NOMO-1 treated with dmso at 0.1 percent for 144 hours (cell line): ENCODE measurements at regions not wholly inside any gene's neighbourhood (a gene's known extent, or its start where the extent isn't known, plus 50 kb on each side); places are given as distances from the start of the nearest gene placed in this dataset.

Experiments used
- DNase-seq: peaks from one replicate; lab custom pipeline; 2025; ENCODE audit not compliant: unreplicated experiment; lab: John Stamatoyannopoulos, UW

DNA sequence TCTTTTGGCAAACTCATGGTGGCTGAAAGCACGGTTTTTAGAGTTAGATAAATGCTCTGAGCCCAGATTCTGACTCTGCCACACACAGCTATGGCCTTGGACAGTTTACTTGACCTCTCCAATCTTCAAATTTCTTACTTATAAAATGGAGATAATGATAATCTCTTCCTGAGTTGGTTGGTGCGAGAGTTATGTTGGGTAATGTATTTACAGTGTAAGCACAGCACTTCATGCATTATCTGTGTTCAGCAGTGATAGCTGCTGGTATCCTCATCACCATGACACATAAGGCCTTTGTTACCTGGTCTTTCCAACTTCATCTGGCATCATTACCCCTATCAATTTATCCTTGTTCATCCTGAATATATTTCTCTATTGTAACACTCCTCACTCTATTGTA, 178.8 kb upstream of the ELL2 start:
- no peak for DNase-seq

- no peak for DNase-seq
Measured at GRCh38 chr5:96140084-96140483, 178.4 kb upstream of the ELL2 start.

DNA sequence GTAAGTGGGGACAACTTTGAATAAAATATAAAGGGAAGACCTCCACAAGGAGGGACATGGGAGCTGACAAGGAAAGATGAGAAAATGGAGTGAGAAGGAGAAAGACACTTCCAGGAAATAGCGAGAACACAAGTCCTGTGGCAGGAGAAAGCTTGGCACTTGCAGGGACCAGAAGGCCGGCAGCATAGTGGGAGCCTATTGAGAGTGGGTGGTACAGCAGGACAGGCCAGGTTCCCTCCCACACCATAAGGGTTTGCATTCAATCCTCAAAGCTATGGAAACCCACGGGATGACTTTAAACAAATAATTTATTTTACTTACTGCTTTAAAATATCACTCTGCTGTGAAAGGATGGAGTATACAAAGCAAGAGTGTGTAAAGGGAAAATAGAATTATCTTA, 173.2 kb upstream of the ELL2 start:
- no peak for DNase-seq

DNA sequence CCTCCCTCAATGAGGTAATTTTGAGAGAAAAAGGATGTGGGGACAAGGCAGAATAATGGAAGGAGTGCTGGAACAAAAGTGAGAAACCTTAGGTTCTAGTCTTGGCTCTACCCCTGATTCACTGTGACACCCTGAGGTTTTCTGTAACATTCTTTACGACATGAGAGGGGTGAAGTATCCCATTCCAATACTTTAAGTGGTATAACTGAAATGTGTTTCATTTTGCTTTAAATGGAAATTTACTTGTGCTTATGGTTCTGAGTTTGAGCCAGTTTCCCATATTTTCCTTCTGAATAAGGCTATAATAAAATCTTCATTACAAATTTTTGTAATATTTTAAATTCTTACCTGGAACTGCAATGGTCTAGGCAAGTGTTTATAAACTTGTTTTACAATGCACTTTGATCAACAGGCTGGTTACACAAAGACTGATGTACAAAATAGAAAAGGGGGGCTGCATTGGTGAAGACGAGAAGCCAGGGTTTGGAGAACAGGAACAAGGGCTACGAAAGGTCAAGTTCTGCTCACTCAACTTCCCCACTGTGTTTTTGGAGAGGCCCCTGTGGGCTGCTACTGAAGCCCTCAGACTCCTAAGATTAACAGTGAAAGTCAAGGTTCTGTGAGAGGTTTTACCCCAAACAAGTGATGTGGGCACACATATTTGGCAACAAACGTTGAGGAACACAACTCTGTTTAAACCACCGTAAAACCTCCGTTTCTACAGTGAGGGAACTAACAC, 171.9 kb upstream of the ELL2 start:
- peak; percentile 15 for DNase-seq

GRCh38 chr5:96129276-96129675, 167.6 kb upstream of the ELL2 start:
- no peak for DNase-seq

GRCh38 chr5:96128204-96128864, 166.7 kb upstream of the ELL2 start:
- DNase-seq: no peak

GRCh38 chr5:96127538-96127937, 165.9 kb upstream of the ELL2 start:
- DNase-seq: no peak

- no peak for DNase-seq
Measured at GRCh38 chr5:96125231-96125891, 163.7 kb upstream of the ELL2 start.

DNA sequence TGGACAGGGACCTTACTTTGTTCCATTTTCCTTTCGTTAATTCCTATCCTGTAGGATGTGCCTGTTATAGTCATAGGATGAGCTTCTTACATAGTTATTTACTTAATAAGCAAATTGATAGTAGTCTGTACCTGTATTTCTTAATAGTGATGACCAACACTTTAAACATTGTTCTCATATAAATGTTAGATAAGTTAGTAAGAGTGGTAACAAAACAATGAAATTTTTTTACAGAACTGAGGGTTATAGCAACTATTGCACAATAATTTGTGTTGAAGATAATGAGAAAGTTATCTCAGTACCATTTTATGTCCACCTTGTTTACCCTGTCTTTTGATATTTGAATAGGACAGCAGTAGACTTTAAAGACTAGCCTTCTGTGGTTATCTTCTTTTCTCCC, 162.9 kb upstream of the ELL2 start:
- no peak for DNase-seq

DNA sequence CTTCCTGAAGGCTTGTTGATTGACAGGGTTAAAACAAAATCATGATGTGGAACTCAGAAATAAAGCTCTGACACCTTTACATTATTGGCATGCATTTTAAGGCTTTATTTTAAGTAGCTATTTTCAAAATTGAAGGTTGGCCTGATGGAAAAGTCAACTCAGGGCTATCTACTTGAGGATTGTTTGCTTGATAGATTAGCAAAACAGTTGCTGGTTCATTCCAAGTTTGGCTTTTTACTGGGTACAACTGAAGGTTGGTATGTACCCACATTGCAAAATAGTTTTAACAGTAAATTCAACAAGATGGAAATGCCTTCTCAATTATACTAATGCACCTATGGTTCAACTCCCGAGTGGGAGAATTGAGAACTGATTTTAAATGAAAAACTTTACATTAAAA, 161.8 kb upstream of the ELL2 start:
- DNase-seq: no peak

- no peak for DNase-seq
Measured at GRCh38 chr5:96121364-96121763, 159.7 kb upstream of the ELL2 start.

- no peak for DNase-seq
Measured at GRCh38 chr5:96120120-96120519, 158.5 kb upstream of the ELL2 start.

- no peak for DNase-seq
Measured at GRCh38 chr5:96117771-96118651, 156.4 kb upstream of the ELL2 start.

DNA sequence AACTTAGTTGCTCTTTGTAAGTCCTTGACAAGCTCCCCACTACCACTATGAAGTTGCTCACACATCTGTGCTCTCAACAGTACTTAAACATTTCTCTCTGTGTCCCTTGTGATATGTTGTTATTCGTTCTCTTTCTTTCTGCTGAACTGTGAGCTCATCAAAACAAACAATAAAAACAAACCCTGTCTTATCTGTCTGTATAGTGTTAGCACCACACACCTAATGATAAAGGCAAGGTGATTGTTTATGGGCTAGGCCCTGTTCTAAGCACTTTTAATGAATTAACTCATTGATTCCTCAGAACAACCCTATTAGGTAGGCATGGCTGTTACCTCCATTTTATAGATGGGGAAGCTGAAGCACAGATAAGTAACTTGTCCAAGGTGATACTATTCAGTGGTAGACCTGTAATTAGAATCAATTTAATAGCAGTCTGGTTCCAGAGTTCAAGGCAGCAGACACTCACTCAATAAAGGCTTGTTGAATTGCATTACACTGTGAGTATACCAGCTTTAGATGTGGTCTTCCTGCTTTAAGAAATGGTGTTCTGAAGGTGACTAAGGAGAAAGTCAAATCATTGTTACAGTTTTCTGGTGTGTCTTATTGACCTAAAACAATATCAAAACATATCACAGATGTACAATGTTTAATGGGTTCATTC, 153.6 kb upstream of the ELL2 start:
- DNase-seq: no peak

DNA sequence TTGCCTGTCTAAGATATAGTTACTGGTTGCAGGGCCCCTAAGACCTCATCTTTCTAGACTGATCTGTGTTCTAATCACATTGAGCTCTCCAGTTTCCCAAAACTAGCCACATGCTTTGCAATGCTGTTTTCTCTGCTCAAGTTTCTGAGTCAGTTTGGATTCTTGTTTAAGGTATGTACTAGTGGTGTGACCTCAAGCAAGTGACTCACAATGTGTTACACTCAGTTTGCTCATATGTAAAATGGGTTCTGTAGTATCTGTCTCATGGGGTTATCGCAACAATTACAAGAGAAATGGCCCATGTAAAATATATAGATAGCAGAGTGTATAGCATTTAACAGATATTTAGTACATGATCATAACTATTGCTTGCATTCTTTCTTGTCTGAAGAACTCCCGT, 153.1 kb upstream of the ELL2 start:
- no peak for DNase-seq

DNA sequence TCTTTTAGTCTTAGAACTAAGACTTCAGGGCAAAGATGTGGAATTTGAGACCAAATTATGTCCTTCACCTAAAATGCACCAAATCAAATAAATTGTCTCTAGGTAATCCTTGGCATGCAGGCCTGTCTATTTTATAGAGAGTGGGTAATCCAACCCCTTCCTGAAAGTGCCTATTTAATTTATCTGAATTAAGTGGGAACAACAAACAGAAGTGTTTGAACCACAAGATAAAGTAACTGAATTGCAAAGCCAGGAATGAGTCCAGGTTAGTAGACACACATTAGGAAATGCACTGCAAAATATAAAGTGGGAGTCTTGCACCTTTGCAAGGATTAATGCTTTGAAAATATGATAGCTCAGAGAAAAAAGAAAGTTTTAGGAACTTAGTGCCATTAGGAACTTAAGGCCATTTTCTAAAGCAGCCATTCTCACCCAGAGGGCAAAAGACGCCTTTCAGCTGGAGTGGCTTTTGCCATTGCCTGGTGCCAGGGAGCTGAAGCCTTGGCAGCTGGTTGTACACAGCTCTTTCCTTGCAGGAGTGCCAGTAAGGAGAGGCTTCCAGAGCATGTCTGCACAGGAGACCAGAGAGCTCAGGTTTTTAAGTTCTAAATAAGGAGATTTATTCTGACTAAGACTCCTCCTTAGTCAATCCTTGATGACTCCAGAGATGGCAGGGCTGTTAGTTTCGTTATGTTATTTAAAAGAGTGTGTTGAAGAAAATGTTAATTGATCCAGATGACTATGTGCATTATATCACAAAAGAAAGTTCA, 151.7 kb upstream of the ELL2 start:
- no peak for DNase-seq

DNA sequence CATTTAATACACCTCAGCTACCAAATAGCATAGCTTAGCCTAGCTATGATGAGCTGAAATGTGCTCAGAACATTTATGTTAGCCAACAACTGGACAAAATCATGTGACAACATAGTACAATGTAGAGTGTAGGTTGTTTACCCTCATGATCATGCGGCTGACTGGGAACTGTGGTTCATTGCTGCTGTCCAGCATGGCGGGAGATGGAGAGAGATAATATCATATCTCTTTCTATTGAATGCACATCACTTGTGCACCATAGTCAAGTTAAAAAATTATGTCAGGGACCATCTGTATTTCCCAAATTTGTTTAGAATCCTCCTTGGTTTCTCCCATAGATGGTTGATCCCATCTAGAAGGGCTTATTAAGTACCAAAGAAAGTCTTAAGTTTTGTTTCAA, 151.1 kb upstream of the ELL2 start:
- no peak for DNase-seq

GRCh38 chr5:96112123-96112670, 150.5 kb upstream of the ELL2 start:
- no peak for DNase-seq

DNA sequence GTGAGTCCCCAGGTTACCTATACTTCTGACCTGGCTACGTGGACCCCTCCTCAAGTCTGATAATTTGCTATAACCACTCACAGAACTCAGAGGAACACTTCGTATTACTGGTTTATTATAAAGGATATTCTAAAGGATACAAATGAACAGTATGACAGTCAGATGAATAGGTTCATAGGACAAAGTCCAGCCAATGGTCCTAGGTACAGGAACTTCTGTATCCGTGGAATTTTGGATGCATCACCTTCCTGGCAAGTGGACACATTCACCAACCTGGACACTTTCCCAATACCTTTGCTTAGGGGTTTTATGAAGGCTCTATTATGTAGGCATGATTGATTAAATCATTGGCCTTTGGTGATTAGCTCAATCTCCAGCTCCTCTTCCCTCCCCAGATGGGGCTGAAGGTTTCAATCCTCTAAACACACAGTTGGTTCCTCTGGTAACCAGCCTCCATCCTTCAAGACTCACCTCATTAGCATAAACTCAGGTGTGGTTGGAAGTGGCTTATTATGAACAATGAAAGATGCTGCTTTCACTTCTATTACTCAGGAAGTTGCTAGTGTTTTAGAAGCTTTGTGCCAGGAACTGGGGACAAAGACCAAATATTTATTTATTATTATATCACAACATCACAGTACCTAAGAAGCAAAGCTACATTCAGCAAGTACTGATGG, 149.6 kb upstream of the ELL2 start:
- DNase-seq: no peak
